Panc1 (cell line): ENCODE measurements at regions not wholly inside any gene's neighbourhood (a gene's known extent, or its start where the extent isn't known, plus 50 kb on each side); places are given as distances from the start of the nearest gene placed in this dataset.

Source experiments
- ATAC-seq: fragments of 200-7000 bp; cut with Tn5 transposase; 2 replicates; pipeline ENCODE4 v1.9.1; 2020; ENCODE audit warnings: mild to moderate bottlenecking, moderate library complexity
- BruUV-seq: library from RNA; stranded (reverse); fragments of 400-500 nt; replicated peaks from 2 replicates; lab custom pipeline; 2021; lab: Mats Ljungman, UMichigan
- CTCF ChIA-PET: fragments of 300-600 bp; sonication (Branson Sonifier 250); formaldehyde crosslinking; loops from one replicate; lab custom pipeline; 2022; ENCODE audit warnings: antibody characterized with exemption; lab: Charles Lee
- POLR2A ChIA-PET: fragments of 300-600 bp; sonication (Branson Sonifier 250); formaldehyde crosslinking; loops from one replicate; lab custom pipeline; 2022; ENCODE audit warnings: antibody characterized with exemption; lab: Charles Lee
- DNase-seq: peaks from one replicate; pipeline ENCODE4 v3.0.0-alpha.2; 2010; ENCODE audit warnings: low read depth, low spot score
- H3K27ac ChIP-seq: 2 replicates; pipeline ENCODE4 v1.5.1; 2011; ENCODE audit warnings: mild to moderate bottlenecking, low read length, inconsistent platforms
- H3K27me3 ChIP-seq: fragments of 200-500 bp; sonication (Bioruptor generic); 2 replicates; pipeline ENCODE4 v1.6.0; 2014; ENCODE audit warnings: low read length, inconsistent platforms; ENCODE audit not compliant: control insufficient read depth, insufficient read depth
- H3K36me3 ChIP-seq: fragments of 200-500 bp; sonication (Bioruptor generic); 2 replicates; pipeline ENCODE4 v1.5.1; 2014; ENCODE audit warnings: inconsistent platforms, mild to moderate bottlenecking, low read length, moderate library complexity; ENCODE audit not compliant: control insufficient read depth, insufficient read depth
- H3K4me1 ChIP-seq: 2 replicates; pipeline ENCODE4 v1.5.1; 2011; ENCODE audit warnings: inconsistent platforms, mild to moderate bottlenecking, low read length, moderate library complexity; ENCODE audit not compliant: control insufficient read depth, insufficient read depth
- H3K4me3 ChIP-seq, 2 experiments: 2 replicates each; pipeline ENCODE4 v1.5.1; 2011 to 2012; ENCODE audit warnings: low read depth in 2 of 2, low read length in 2 of 2, mild to moderate bottlenecking in 2 of 2, inconsistent platforms in 1 of 2, moderate library complexity in 1 of 2
- H3K9me3 ChIP-seq: fragments of 200-500 bp; sonication (Bioruptor generic); 2 replicates; pipeline ENCODE4 v1.5.1; 2014; ENCODE audit warnings: low read depth, mild to moderate bottlenecking, inconsistent platforms, low read length, moderate library complexity; ENCODE audit not compliant: control insufficient read depth, insufficient read depth
- POLR2AphosphoS5 ChIP-seq: IDR thresholded peaks from 2 replicates; pipeline ENCODE4 v1.6.1; 2012; ENCODE audit warnings: mild to moderate bottlenecking, low read depth, low read length, moderate library complexity
- SIN3A ChIP-seq: IDR thresholded peaks from 2 replicates; pipeline ENCODE4 v1.6.1; 2012; ENCODE audit warnings: low read depth, mild to moderate bottlenecking, low read length, moderate library complexity, borderline replicate concordance; ENCODE audit not compliant: insufficient read depth
- TCF7L2 ChIP-seq: IDR thresholded peaks from 2 replicates; pipeline ENCODE4 v1.6.1; 2011; ENCODE audit warnings: mild to moderate bottlenecking, low read depth, low read length, inconsistent platforms
- in situ Hi-C: cut with HindIII; loops from 2 replicates; pipeline ENCODE4 v1.10.0; 2016; ENCODE audit warnings: low sequenced_read_pairs, low pct_unique_long_range_greater_than_20kb
- intact Hi-C: fragments of 100-400 bp; cut with micrococcal nuclease; formaldehyde crosslinking; loops from one replicate; pipeline ENCODE4 v1.10.0; 2022; ENCODE audit not compliant: unreplicated experiment
- TF ChIP-seq, protein P1 (sequence below), 2 experiments: IDR thresholded peaks; 2 replicates each; pipeline ENCODE4 v1.6.1; 2011 to 2012; ENCODE audit warnings: low read depth in 2 of 2, control low read depth in 1 of 2, low read length in 1 of 2, mild to moderate bottlenecking in 1 of 2, moderate library complexity in 1 of 2; ENCODE audit not compliant: insufficient read depth in 1 of 2
- TF ChIP-seq, protein P2 (sequence below): fragments of 450-650 bp; IDR thresholded peaks from 2 replicates; pipeline ENCODE4 v1.5.1; 2017; ENCODE audit warnings: mild to moderate bottlenecking

DNA sequence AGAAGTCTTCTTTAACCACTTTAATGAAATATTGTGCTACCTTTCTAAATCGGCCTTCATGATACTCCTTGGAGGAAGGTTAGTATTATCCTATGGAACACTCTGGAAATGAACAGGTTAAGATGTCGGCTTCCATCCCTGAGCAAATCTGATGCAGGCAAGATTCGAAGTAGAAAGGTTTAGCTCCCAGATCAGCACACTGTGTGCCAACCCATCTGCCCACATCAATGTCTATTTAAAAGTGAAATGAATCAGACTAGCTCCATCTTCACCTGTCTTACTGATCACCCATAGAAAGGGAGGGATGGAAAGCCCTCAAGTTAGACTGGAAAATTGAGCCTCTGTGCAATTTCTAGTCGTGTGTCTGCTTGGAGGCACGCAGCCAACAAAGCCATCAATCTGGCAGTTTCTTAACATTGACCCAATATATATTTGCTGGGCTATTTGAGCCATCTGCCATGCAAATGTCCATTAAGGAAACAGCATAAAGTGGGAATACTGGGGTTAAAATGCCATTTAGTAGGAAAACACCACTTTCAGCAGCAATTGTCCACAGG is 506.1 kb downstream of the RMST start:
- ATAC-seq (no peak), DNase-seq (no peak)
- no TSS peak for BruUV-seq
- Histone ChIP-seq H3K9me3 (no peaks in the 10 kb centered on the region), H3K36me3 (no peaks in the 10 kb centered on the region), H3K27me3 (no peaks in the 10 kb centered on the region), H3K27ac (no peak overlapping the region), H3K4me3 (no peak overlapping the region), H3K4me1 (no peaks in the 10 kb centered on the region)
- ChIA-PET CTCF (no interaction called here), POLR2A (no interaction called here)
- intact Hi-C loops (no loop called here), in situ Hi-C loops (no loop called here)
- no peak for TF ChIP-seq TCF7L2
- TF ChIP-seq, protein P1, sequence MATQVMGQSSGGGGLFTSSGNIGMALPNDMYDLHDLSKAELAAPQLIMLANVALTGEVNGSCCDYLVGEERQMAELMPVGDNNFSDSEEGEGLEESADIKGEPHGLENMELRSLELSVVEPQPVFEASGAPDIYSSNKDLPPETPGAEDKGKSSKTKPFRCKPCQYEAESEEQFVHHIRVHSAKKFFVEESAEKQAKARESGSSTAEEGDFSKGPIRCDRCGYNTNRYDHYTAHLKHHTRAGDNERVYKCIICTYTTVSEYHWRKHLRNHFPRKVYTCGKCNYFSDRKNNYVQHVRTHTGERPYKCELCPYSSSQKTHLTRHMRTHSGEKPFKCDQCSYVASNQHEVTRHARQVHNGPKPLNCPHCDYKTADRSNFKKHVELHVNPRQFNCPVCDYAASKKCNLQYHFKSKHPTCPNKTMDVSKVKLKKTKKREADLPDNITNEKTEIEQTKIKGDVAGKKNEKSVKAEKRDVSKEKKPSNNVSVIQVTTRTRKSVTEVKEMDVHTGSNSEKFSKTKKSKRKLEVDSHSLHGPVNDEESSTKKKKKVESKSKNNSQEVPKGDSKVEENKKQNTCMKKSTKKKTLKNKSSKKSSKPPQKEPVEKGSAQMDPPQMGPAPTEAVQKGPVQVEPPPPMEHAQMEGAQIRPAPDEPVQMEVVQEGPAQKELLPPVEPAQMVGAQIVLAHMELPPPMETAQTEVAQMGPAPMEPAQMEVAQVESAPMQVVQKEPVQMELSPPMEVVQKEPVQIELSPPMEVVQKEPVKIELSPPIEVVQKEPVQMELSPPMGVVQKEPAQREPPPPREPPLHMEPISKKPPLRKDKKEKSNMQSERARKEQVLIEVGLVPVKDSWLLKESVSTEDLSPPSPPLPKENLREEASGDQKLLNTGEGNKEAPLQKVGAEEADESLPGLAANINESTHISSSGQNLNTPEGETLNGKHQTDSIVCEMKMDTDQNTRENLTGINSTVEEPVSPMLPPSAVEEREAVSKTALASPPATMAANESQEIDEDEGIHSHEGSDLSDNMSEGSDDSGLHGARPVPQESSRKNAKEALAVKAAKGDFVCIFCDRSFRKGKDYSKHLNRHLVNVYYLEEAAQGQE (IDR thresholded peaks at IDR 0.05; ENCODE audit: insufficient read depth in 1 of 2, low read depth in 2 of 2, low read length in 1 of 2), result no peak
- TF ChIP-seq, protein P2, sequence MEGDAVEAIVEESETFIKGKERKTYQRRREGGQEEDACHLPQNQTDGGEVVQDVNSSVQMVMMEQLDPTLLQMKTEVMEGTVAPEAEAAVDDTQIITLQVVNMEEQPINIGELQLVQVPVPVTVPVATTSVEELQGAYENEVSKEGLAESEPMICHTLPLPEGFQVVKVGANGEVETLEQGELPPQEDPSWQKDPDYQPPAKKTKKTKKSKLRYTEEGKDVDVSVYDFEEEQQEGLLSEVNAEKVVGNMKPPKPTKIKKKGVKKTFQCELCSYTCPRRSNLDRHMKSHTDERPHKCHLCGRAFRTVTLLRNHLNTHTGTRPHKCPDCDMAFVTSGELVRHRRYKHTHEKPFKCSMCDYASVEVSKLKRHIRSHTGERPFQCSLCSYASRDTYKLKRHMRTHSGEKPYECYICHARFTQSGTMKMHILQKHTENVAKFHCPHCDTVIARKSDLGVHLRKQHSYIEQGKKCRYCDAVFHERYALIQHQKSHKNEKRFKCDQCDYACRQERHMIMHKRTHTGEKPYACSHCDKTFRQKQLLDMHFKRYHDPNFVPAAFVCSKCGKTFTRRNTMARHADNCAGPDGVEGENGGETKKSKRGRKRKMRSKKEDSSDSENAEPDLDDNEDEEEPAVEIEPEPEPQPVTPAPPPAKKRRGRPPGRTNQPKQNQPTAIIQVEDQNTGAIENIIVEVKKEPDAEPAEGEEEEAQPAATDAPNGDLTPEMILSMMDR, result no peak
- TF ChIP-seq POLR2AphosphoS5, result no peak
- no peak for TF ChIP-seq SIN3A

DNA sequence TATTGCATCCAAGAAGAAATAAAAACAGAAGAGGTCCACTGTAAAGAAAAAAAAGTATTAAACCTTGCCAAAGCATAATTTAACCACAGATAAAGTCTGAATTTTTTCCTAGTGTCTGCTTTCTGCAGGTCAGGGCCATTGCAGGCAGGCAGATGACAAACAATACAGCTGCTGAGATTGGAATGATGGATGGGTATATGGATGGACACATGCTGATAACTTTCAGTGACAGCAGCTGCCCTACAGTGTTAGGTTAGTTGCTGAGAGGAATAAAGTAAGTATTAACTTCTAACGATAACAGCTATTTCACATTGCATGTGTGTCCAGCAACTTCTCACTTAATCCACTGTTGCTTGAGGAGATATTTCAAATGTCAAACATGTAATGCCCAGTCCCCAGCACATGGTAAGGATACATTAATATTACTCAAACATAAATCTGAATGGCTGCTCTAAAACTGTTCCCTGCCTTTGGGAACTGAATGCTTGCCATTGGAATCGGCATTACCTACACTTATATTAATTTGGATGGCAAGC is 515.3 kb downstream of the RMST start:
- H3K4me3 ChIP-seq, result no peak overlapping the region
- no peaks in the 10 kb centered on the region for H3K36me3 ChIP-seq
- CTCF ChIA-PET, result no interaction called here
- BruUV-seq, result no TSS peak
- H3K9me3 ChIP-seq, result no peaks in the 10 kb centered on the region
- in situ Hi-C loops, result no loop called here
- intact Hi-C loops, result no loop called here
- no peak for DNase-seq
- H3K4me1 ChIP-seq, result no peaks in the 10 kb centered on the region
- TF ChIP-seq, protein P1 (IDR thresholded peaks at IDR 0.05; ENCODE audit: insufficient read depth in 1 of 2, low read depth in 2 of 2, low read length in 1 of 2), result no peak
- TF ChIP-seq SIN3A (no peak), POLR2AphosphoS5 (no peak), TCF7L2 (no peak)
- TF ChIP-seq, protein P2, result no peak
- ATAC-seq, result no peak
- H3K27ac ChIP-seq, result no peak overlapping the region
- H3K27me3 ChIP-seq, result no peaks in the 10 kb centered on the region
- POLR2A ChIA-PET, result no interaction called here
